Progenitor cell of endocrine pancreas (in vitro differentiated cells): ENCODE measurements at regions not wholly inside any gene's neighbourhood (a gene's known extent, or its start where the extent isn't known, plus 50 kb on each side); places are given as distances from the start of the nearest gene placed in this dataset.

ENCODE experiments used
- DNase-seq: peaks from one replicate; pipeline ENCODE4 v3.0.0; 2021; ENCODE audit warnings: low spot score; ENCODE audit not compliant: unreplicated experiment
- H3K27ac Mint-ChIP-seq: 2 replicates; pipeline ENCODE4 v1.8.0; 2021; ENCODE audit warnings: mild to moderate bottlenecking, moderate library complexity, mixed read lengths
- H3K27me3 Mint-ChIP-seq: 2 replicates; pipeline ENCODE4 v1.8.0; 2021; ENCODE audit warnings: mixed read lengths
- H3K36me3 Mint-ChIP-seq: 2 replicates; pipeline ENCODE4 v1.8.0; 2022; ENCODE audit warnings: mixed read lengths; ENCODE audit not compliant: insufficient read depth
- H3K4me1 Mint-ChIP-seq: 2 replicates; pipeline ENCODE4 v1.8.0; 2021; ENCODE audit warnings: low read depth, mixed read lengths
- H3K4me3 Mint-ChIP-seq: 2 replicates; pipeline ENCODE4 v1.8.0; 2021; ENCODE audit warnings: low read depth, mild to moderate bottlenecking, moderate library complexity, mixed read lengths
- H3K9me3 Mint-ChIP-seq: 2 replicates; pipeline ENCODE4 v1.8.0; 2021; ENCODE audit warnings: low read depth, mixed read lengths
- TF ChIP-seq, protein P1 (sequence below): fragments of 200-600 bp; sonication (generic); IDR thresholded peaks from one replicate; pipeline ENCODE4 v1.5.0; 2021; ENCODE audit warnings: antibody characterized with exemption, mild to moderate bottlenecking; ENCODE audit not compliant: unreplicated experiment

DNA sequence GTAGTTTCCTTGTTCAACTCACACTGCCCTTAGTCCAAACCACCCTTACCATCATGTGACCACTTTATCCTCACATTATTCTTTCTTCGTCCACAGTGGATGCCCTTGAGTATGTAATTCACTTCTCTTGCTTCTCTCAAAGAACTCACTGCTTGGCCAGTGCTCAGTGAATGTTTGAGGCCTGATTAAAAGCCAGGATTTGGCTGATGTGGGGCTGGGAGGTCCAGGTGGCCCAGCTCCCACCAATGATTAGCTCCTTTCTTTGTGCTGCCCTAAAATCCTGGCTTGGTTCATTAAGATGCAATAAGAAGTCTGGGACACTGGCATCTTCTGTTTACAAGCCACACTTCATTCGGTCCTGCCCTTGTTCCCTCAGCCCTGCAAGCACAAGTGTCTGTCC lies 97.8 kb upstream of the CELF4 start:
- TF ChIP-seq, protein P1, sequence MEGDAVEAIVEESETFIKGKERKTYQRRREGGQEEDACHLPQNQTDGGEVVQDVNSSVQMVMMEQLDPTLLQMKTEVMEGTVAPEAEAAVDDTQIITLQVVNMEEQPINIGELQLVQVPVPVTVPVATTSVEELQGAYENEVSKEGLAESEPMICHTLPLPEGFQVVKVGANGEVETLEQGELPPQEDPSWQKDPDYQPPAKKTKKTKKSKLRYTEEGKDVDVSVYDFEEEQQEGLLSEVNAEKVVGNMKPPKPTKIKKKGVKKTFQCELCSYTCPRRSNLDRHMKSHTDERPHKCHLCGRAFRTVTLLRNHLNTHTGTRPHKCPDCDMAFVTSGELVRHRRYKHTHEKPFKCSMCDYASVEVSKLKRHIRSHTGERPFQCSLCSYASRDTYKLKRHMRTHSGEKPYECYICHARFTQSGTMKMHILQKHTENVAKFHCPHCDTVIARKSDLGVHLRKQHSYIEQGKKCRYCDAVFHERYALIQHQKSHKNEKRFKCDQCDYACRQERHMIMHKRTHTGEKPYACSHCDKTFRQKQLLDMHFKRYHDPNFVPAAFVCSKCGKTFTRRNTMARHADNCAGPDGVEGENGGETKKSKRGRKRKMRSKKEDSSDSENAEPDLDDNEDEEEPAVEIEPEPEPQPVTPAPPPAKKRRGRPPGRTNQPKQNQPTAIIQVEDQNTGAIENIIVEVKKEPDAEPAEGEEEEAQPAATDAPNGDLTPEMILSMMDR, result no peak
- H3K4me1 Mint-ChIP-seq, result peaks cover 13% of the 10 kb centered on the region

GRCh38 chr18:37662546-37663339 lies 97.1 kb upstream of the CELF4 start:
- Mint-ChIP-seq H3K9me3 (no peaks in the 10 kb centered on the region), H3K27ac (no peak overlapping the region), H3K27me3 (peaks cover 11% of the 10 kb centered on the region), H3K4me3 (no peak overlapping the region), H3K36me3 (no peaks in the 10 kb centered on the region), H3K4me1 (peaks cover 13% of the 10 kb centered on the region)
- no peak for DNase-seq
- TF ChIP-seq, protein P1, result no peak

More for the DNA sequence above, 97.8 kb upstream of the CELF4 start:
- H3K4me3 Mint-ChIP-seq, result no peak overlapping the region
- H3K9me3 Mint-ChIP-seq, result no peaks in the 10 kb centered on the region
- DNase-seq, result no peak
- H3K27me3 Mint-ChIP-seq, result peaks cover 6% of the 10 kb centered on the region
- no peak overlapping the region for H3K27ac Mint-ChIP-seq
- no peaks in the 10 kb centered on the region for H3K36me3 Mint-ChIP-seq

DNA sequence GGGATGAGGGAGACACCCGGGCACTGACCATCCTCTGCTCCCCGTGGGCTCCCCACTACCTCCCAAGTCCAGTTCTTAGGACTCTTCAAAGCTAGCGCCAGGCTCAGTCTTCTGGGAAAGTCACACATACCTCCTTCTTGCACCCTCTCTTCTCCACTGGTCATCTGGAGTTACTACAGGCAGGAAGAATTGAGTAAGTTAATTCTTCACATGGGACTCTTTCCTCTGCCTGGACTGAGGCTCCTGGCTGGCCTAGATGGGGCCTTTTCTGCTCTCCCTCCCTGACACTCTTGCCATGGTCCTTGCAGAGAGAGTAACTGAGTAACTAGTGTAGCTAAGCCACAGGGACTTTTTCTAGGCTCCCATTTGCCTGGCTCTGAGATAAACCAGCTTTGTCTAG lies 96.5 kb upstream of the CELF4 start:
- Mint-ChIP-seq H3K4me3 (no peak overlapping the region), H3K9me3 (no peaks in the 10 kb centered on the region), H3K4me1 (peaks cover 10% of the 10 kb centered on the region), H3K36me3 (no peaks in the 10 kb centered on the region), H3K27ac (no peak overlapping the region), H3K27me3 (peaks cover 15% of the 10 kb centered on the region)
- TF ChIP-seq, protein P1, result no peak
- no peak for DNase-seq

- H3K4me3 Mint-ChIP-seq, result no peak overlapping the region
- peaks cover 15% of the 10 kb centered on the region for H3K27me3 Mint-ChIP-seq
Observed at GRCh38 chr18:37661478-37661877, 95.9 kb upstream of the CELF4 start.

DNA sequence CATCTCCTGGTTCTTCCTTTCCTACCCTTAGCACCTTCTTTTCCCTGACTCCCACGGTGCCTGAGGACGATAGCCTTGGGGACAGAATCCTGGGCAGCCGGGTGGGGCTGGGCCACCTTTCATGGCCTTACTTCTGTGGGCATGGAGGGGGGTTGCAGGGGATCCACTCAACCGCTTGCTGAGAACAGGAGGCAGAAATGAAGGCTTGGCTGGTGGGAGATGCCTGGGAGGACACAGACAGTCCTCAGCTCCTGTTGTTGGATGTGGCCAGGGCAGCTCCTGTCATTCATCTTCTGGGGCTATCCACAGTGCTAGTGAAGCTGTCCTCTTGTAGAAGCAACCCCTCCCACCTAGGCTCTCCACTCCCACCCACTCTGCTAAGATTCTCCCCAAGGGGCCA lies 95.5 kb upstream of the CELF4 start:
- no peak overlapping the region for H3K27ac Mint-ChIP-seq
- H3K36me3 Mint-ChIP-seq, result no peaks in the 10 kb centered on the region
- peaks cover 15% of the 10 kb centered on the region for H3K27me3 Mint-ChIP-seq
- peaks cover 3% of the 10 kb centered on the region for H3K4me1 Mint-ChIP-seq
- no peak overlapping the region for H3K4me3 Mint-ChIP-seq
- no peak for DNase-seq
- TF ChIP-seq, protein P1, result no peak
- H3K9me3 Mint-ChIP-seq, result no peaks in the 10 kb centered on the region

More at GRCh38 chr18:37661478-37661877, 95.9 kb upstream of the CELF4 start:
- H3K27ac Mint-ChIP-seq, result no peak overlapping the region
- peaks cover 7% of the 10 kb centered on the region for H3K4me1 Mint-ChIP-seq
- TF ChIP-seq, protein P1, result no peak
- no peak for DNase-seq
- no peaks in the 10 kb centered on the region for H3K36me3 Mint-ChIP-seq
- H3K9me3 Mint-ChIP-seq, result no peaks in the 10 kb centered on the region
